ENCODE measurements at regions not wholly inside any gene's neighbourhood (a gene's known extent, or its start where the extent isn't known, plus 50 kb on each side); places are given as distances from the start of the nearest gene placed in this dataset.

- peak; percentile 38 for TF ChIP-seq CTCF (IDR thresholded peaks at IDR 0.05)
Measured at GRCh38 chr10:127815147-127815546, 77.6 kb downstream of the CLRN3 start.

GRCh38 chr10:127824826-127825225, 67.9 kb downstream of the CLRN3 start:
- no peak for TF ChIP-seq CTCF (IDR thresholded peaks at IDR 0.05)

GRCh38 chr10:127826154-127826725, 66.5 kb downstream of the CLRN3 start:
- no peak for TF ChIP-seq CTCF (IDR thresholded peaks at IDR 0.05)

GRCh38 chr10:127827354-127828140, 65.2 kb downstream of the CLRN3 start:
- no peak for TF ChIP-seq CTCF (IDR thresholded peaks at IDR 0.05)

Data from LNCAP (cell line).